GM23338 (cell line): ENCODE measurements at regions not wholly inside any gene's neighbourhood (a gene's known extent, or its start where the extent isn't known, plus 50 kb on each side); places are given as distances from the start of the nearest gene placed in this dataset.

Source experiments
- ATAC-seq: fragments of 200-7000 bp; cut with Tn5 transposase; 3 replicates; pipeline ENCODE4 v1.9.1; 2020
- DNase-seq: peaks from one replicate; pipeline ENCODE4 v3.0.0-alpha.2; 2015; ENCODE audit warnings: low spot score
- H2AFZ ChIP-seq: fragments of 200-600 bp; sonication (generic); 2 replicates; pipeline ENCODE4 v1.8.0; 2016; ENCODE audit warnings: antibody characterized with exemption, mild to moderate bottlenecking, moderate library complexity
- H3F3A ChIP-seq: fragments of 200-600 bp; sonication (generic); replicated peaks from 2 replicates; pipeline ENCODE4 v1.8.0; 2017; ENCODE audit warnings: antibody characterized with exemption, mixed run types, low read depth
- H3K27ac ChIP-seq: fragments of 200-600 bp; sonication (generic); 2 replicates; pipeline ENCODE4 v1.6.1; 2016; ENCODE audit warnings: low read depth
- H3K27me3 ChIP-seq: fragments of 200-600 bp; sonication (generic); 2 replicates; pipeline ENCODE4 v1.8.0; 2016; ENCODE audit warnings: mild to moderate bottlenecking, mixed run types, moderate library complexity; ENCODE audit not compliant: insufficient read depth
- H3K36me3 ChIP-seq: fragments of 200-600 bp; sonication (generic); 2 replicates; pipeline ENCODE4 v1.8.0; 2016; ENCODE audit warnings: mild to moderate bottlenecking; ENCODE audit not compliant: insufficient read depth
- H3K4me1 ChIP-seq: fragments of 200-600 bp; sonication (generic); 2 replicates; pipeline ENCODE4 v1.8.0; 2016; ENCODE audit warnings: mild to moderate bottlenecking, moderate library complexity; ENCODE audit not compliant: insufficient read depth
- H3K4me2 ChIP-seq: fragments of 200-600 bp; sonication (generic); 2 replicates; pipeline ENCODE4 v1.7.1; 2017; ENCODE audit warnings: mixed run types
- H3K4me3 ChIP-seq: fragments of 200-600 bp; sonication (generic); 2 replicates; pipeline ENCODE4 v1.6.1; 2016; ENCODE audit warnings: mixed run types
- H3K79me2 ChIP-seq: fragments of 200-600 bp; sonication (generic); replicated peaks from 2 replicates; pipeline ENCODE4 v1.8.0; 2017; ENCODE audit warnings: mild to moderate bottlenecking; ENCODE audit not compliant: insufficient read depth
- H3K9me2 ChIP-seq: fragments of 200-600 bp; sonication (generic); 2 replicates; pipeline ENCODE4 v1.8.0; 2017; ENCODE audit not compliant: insufficient read depth
- H4K20me1 ChIP-seq: fragments of 200-600 bp; sonication (generic); replicated peaks from 2 replicates; pipeline ENCODE4 v1.8.0; 2017; ENCODE audit warnings: mild to moderate bottlenecking; ENCODE audit not compliant: insufficient read depth
- H3K27ac Mint-ChIP-seq: 2 replicates; pipeline ENCODE4 v1.8.0; 2020; ENCODE audit warnings: inconsistent platforms, mild to moderate bottlenecking, moderate library complexity, mixed read lengths
- H3K27me3 Mint-ChIP-seq: 3 replicates; pipeline ENCODE4 v1.8.0; 2022; ENCODE audit warnings: low read depth, mild to moderate bottlenecking, moderate library complexity, mixed read lengths, inconsistent platforms; ENCODE audit not compliant: insufficient read depth, poor library complexity
- H3K36me3 Mint-ChIP-seq: 3 replicates; pipeline ENCODE4 v1.8.0; 2021; ENCODE audit warnings: low read depth, mild to moderate bottlenecking, inconsistent platforms, moderate library complexity, mixed read lengths
- H3K4me1 Mint-ChIP-seq: 3 replicates; pipeline ENCODE4 v1.8.0; 2020; ENCODE audit warnings: mild to moderate bottlenecking, inconsistent platforms, mixed read lengths
- H3K4me3 Mint-ChIP-seq: 3 replicates; pipeline ENCODE4 v1.8.0; 2021; ENCODE audit warnings: moderate library complexity, mild to moderate bottlenecking, inconsistent platforms, mixed read lengths
- H3K9me3 Mint-ChIP-seq: 3 replicates; pipeline ENCODE4 v1.8.0; 2020; ENCODE audit warnings: moderate library complexity, mild to moderate bottlenecking, inconsistent platforms, mixed read lengths
- CREB1 ChIP-seq: fragments of 250-450 bp; sonication (Bioruptor Pico); IDR thresholded peaks from 2 replicates; pipeline ENCODE4 v1.5.0; 2020; ENCODE audit warnings: low read depth, mild to moderate bottlenecking, moderate library complexity
- EZH2 ChIP-seq: fragments of 200-600 bp; sonication (generic); IDR thresholded peaks from one replicate; pipeline ENCODE4 v1.8.0; 2017; ENCODE audit warnings: antibody characterized with exemption, mild to moderate bottlenecking, low read depth; ENCODE audit not compliant: unreplicated experiment
- EZH2phosphoT487 ChIP-seq: fragments of 200-600 bp; sonication (generic); IDR thresholded peaks from one replicate; pipeline ENCODE4 v1.8.1; 2018; ENCODE audit warnings: antibody characterized with exemption; ENCODE audit not compliant: unreplicated experiment
- JUNB ChIP-seq: IDR thresholded peaks from one replicate; pipeline ENCODE4 v1.6.1; 2016; ENCODE audit warnings: antibody characterized with exemption; ENCODE audit not compliant: unreplicated experiment
- NANOG ChIP-seq: IDR thresholded peaks from 2 replicates; pipeline ENCODE4 v1.6.1; 2016; ENCODE audit warnings: antibody characterized with exemption, borderline replicate concordance
- POLR2AphosphoS5 ChIP-seq: IDR thresholded peaks from 2 replicates; pipeline ENCODE4 v1.6.1; 2016; ENCODE audit warnings: antibody characterized with exemption, low read depth
- STAT1 ChIP-seq: IDR thresholded peaks from one replicate; pipeline ENCODE4 v1.6.1; 2016; ENCODE audit warnings: antibody characterized with exemption; ENCODE audit not compliant: unreplicated experiment
- ZNF114 ChIP-seq: fragments of 250-450 bp; sonication (Bioruptor Pico); IDR thresholded peaks from 2 replicates; pipeline ENCODE4 v1.5.0; 2020; ENCODE audit warnings: mild to moderate bottlenecking, moderate library complexity
- ZNF331 ChIP-seq: fragments of 250-450 bp; sonication (Bioruptor Pico); IDR thresholded peaks from 2 replicates; pipeline ENCODE4 v1.5.0; 2020; ENCODE audit warnings: low read depth, mild to moderate bottlenecking, moderate library complexity
- TF ChIP-seq, protein P1 (sequence below), 2 experiments: fragments of 200-600 bp in 1 of 2; sonication (generic) in 1 of 2; conservative IDR thresholded peaks; 2 replicates each; pipeline versions ENCODE4 v1.5.1 to v1.6.1; 2016 to 2017; ENCODE audit warnings: antibody characterized with exemption in 2 of 2, low read depth in 2 of 2, mild to moderate bottlenecking in 2 of 2, moderate library complexity in 1 of 2
- TF ChIP-seq, protein P2 (sequence below): IDR thresholded peaks from 2 replicates; pipeline ENCODE4 v1.6.1; 2016; ENCODE audit warnings: antibody characterized with exemption
- TF ChIP-seq, protein P3 (sequence below): fragments of 250-450 bp; sonication (Bioruptor Pico); IDR thresholded peaks from 2 replicates; pipeline ENCODE4 v1.5.0; 2020; ENCODE audit warnings: mild to moderate bottlenecking, moderate library complexity

DNA sequence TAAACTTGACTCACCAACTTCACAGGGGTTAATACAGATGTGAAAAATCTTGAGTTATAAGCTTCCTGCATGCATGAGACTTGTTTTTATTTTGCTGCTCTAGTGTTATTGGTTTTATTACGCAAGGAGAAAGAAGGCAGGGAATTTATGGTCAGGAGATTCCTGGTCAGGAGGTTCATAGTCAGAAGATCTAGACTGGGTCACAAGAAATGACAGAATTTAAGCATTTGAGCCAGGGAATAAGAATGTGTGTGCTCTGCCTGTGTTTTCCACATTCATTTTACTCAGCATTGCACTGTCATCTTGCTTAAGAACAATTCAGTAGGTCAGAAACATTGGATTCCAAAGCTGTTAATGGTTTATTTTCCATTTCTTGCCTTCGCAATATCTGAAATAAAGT lies 2522.1 kb downstream of the ARAP2 start (continued):
- TF ChIP-seq NANOG, result no peak
- TF ChIP-seq POLR2AphosphoS5, result no peak

DNA sequence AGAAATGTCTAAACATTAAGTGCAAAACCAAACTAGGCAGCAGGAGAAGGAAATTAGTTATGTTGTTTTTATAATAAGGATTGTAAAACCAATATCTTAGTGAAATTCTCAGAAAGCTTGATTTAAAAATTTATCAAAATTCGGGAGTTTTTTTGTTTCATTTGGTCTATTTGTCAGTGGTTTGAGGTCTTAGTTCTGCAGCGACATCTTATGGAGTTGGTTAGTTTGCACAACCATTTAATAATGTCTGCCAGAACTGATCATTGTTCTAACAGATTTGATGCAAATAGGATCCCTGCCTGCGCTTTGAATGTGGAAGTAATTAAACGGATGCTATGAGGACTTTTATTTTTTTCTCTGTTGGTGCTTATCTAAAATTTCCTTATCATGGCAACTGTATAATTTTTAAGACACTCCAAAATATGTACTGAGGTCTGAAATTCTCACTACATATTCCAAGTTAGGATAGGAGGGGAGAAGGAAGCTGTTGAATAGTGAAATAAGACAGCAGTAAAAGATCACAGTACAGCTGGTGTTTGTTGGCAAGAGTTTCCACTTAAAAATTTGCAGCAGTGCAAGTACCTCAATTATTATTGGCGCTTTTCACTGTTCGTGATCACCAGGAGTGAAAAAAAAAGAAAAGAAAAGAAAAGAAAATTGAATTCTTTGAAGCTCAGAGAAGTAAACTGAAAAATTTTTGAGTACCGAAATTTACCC lies 2521.4 kb downstream of the ARAP2 start:
- peaks cover 6% of the 10 kb centered on the region; the same call in 1 of the 2 replicates for H3K9me2 ChIP-seq
- H3K4me3 ChIP-seq, result no peak overlapping the region
- Mint-ChIP-seq H3K4me3 (no peak overlapping the region), H3K4me1 (no peaks in the 10 kb centered on the region; the same call in 2 of the 3 replicates), H3K27ac (no peak overlapping the region), H3K27me3 (no peaks in the 10 kb centered on the region), H3K36me3 (no peaks in the 10 kb centered on the region), H3K9me3 (no peaks in the 10 kb centered on the region; the same call in 2 of the 3 replicates)
- no peaks in the 10 kb centered on the region for H3K36me3 ChIP-seq
- no peaks in the 10 kb centered on the region for H3K27me3 ChIP-seq
- no peak for DNase-seq
- ATAC-seq, result no peak
- no peaks in the 10 kb centered on the region for H3K4me1 ChIP-seq
- H3F3A ChIP-seq, result no peaks in the 10 kb centered on the region
- H3K27ac ChIP-seq, result no peak overlapping the region
- H3K79me2 ChIP-seq, result no peaks in the 10 kb centered on the region
- no peak overlapping the region for H3K4me2 ChIP-seq
- H2AFZ ChIP-seq, result no peak overlapping the region
- H4K20me1 ChIP-seq, result no peaks in the 10 kb centered on the region
- no peak for TF ChIP-seq STAT1
- TF ChIP-seq, protein P1, sequence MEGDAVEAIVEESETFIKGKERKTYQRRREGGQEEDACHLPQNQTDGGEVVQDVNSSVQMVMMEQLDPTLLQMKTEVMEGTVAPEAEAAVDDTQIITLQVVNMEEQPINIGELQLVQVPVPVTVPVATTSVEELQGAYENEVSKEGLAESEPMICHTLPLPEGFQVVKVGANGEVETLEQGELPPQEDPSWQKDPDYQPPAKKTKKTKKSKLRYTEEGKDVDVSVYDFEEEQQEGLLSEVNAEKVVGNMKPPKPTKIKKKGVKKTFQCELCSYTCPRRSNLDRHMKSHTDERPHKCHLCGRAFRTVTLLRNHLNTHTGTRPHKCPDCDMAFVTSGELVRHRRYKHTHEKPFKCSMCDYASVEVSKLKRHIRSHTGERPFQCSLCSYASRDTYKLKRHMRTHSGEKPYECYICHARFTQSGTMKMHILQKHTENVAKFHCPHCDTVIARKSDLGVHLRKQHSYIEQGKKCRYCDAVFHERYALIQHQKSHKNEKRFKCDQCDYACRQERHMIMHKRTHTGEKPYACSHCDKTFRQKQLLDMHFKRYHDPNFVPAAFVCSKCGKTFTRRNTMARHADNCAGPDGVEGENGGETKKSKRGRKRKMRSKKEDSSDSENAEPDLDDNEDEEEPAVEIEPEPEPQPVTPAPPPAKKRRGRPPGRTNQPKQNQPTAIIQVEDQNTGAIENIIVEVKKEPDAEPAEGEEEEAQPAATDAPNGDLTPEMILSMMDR (conservative IDR thresholded peaks at IDR 0.05; ENCODE audit: low read depth in 2 of 2), result no peak
- TF ChIP-seq ZNF114 (CRISPR knock-in tag), result no peak
- TF ChIP-seq EZH2, result no peak
- TF ChIP-seq POLR2AphosphoS5, result no peak
- no peak for TF ChIP-seq CREB1 (CRISPR knock-in tag)
- no peak for TF ChIP-seq EZH2phosphoT487
- TF ChIP-seq ZNF331, result no peak
- TF ChIP-seq, protein P2, sequence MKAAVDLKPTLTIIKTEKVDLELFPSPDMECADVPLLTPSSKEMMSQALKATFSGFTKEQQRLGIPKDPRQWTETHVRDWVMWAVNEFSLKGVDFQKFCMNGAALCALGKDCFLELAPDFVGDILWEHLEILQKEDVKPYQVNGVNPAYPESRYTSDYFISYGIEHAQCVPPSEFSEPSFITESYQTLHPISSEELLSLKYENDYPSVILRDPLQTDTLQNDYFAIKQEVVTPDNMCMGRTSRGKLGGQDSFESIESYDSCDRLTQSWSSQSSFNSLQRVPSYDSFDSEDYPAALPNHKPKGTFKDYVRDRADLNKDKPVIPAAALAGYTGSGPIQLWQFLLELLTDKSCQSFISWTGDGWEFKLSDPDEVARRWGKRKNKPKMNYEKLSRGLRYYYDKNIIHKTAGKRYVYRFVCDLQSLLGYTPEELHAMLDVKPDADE, result no peak
- TF ChIP-seq NANOG, result no peak
- TF ChIP-seq, protein P3, sequence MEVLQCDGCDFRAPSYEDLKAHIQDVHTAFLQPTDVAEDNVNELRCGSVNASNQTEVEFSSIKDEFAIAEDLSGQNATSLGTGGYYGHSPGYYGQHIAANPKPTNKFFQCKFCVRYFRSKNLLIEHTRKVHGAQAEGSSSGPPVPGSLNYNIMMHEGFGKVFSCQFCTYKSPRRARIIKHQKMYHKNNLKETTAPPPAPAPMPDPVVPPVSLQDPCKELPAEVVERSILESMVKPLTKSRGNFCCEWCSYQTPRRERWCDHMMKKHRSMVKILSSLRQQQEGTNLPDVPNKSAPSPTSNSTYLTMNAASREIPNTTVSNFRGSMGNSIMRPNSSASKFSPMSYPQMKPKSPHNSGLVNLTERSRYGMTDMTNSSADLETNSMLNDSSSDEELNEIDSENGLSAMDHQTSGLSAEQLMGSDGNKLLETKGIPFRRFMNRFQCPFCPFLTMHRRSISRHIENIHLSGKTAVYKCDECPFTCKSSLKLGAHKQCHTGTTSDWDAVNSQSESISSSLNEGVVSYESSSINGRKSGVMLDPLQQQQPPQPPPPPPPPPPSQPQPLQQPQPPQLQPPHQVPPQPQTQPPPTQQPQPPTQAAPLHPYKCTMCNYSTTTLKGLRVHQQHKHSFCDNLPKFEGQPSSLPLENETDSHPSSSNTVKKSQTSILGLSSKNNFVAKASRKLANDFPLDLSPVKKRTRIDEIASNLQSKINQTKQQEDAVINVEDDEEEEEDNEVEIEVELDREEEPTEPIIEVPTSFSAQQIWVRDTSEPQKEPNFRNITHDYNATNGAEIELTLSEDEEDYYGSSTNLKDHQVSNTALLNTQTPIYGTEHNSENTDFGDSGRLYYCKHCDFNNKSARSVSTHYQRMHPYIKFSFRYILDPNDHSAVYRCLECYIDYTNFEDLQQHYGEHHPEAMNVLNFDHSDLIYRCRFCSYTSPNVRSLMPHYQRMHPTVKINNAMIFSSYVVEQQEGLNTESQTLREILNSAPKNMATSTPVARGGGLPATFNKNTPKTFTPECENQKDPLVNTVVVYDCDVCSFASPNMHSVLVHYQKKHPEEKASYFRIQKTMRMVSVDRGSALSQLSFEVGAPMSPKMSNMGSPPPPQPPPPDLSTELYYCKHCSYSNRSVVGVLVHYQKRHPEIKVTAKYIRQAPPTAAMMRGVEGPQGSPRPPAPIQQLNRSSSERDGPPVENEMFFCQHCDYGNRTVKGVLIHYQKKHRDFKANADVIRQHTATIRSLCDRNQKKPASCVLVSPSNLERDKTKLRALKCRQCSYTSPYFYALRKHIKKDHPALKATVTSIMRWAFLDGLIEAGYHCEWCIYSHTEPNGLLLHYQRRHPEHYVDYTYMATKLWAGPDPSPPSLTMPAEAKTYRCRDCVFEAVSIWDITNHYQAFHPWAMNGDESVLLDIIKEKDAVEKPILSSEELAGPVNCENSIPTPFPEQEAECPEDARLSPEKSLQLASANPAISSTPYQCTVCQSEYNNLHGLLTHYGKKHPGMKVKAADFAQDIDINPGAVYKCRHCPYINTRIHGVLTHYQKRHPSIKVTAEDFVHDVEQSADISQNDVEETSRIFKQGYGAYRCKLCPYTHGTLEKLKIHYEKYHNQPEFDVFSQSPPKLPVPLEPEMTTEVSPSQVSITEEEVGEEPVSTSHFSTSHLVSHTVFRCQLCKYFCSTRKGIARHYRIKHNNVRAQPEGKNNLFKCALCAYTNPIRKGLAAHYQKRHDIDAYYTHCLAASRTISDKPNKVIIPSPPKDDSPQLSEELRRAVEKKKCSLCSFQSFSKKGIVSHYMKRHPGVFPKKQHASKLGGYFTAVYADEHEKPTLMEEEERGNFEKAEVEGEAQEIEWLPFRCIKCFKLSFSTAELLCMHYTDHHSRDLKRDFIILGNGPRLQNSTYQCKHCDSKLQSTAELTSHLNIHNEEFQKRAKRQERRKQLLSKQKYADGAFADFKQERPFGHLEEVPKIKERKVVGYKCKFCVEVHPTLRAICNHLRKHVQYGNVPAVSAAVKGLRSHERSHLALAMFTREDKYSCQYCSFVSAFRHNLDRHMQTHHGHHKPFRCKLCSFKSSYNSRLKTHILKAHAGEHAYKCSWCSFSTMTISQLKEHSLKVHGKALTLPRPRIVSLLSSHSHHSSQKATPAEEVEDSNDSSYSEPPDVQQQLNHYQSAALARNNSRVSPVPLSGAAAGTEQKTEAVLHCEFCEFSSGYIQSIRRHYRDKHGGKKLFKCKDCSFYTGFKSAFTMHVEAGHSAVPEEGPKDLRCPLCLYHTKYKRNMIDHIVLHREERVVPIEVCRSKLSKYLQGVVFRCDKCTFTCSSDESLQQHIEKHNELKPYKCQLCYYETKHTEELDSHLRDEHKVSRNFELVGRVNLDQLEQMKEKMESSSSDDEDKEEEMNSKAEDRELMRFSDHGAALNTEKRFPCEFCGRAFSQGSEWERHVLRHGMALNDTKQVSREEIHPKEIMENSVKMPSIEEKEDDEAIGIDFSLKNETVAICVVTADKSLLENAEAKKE (CRISPR knock-in tag), result no peak
- TF ChIP-seq JUNB, result no peak
